Hepatocyte (in vitro differentiated cells): ENCODE measurements at regions not wholly inside any gene's neighbourhood (a gene's known extent, or its start where the extent isn't known, plus 50 kb on each side); places are given as distances from the start of the nearest gene placed in this dataset.

Source experiments
- CTCF ChIP-seq: fragments of 200-600 bp; sonication (generic); IDR thresholded peaks from 2 replicates; pipeline ENCODE4 v1.5.1; 2016; ENCODE audit warnings: antibody characterized with exemption, mild to moderate bottlenecking; ENCODE audit not compliant: poor library complexity
- EZH2 ChIP-seq: fragments of 200-600 bp; sonication (generic); IDR thresholded peaks from 2 replicates; pipeline ENCODE4 v1.6.1; 2016; ENCODE audit warnings: antibody characterized with exemption, mild to moderate bottlenecking, borderline replicate concordance

GRCh38 chr4:64705989-64706388 lies 296.7 kb upstream of the TECRL start:
- no peak for TF ChIP-seq CTCF
- TF ChIP-seq EZH2 = no peak
